HCT116 (cell line): ENCODE measurements at regions not wholly inside any gene's neighbourhood (a gene's known extent, or its start where the extent isn't known, plus 50 kb on each side); places are given as distances from the start of the nearest gene placed in this dataset.

ENCODE experiments used
- CTCF ChIP-seq, 3 experiments: fragments of 200-600 bp in 1 of 3; sonication (generic) in 1 of 3; IDR thresholded peaks in 2 of 3; conservative IDR thresholded peaks in 1 of 3; 2 replicates each; pipeline ENCODE4 v1.5.1; 2012 to 2017; ENCODE audit warnings: low read depth in 2 of 3, low read length in 2 of 3, antibody characterized with exemption in 1 of 3, borderline replicate concordance in 1 of 3, control low read depth in 1 of 3, mild to moderate bottlenecking in 1 of 3, mixed read lengths in 1 of 3, mixed run types in 1 of 3, moderate library complexity in 1 of 3; ENCODE audit not compliant: insufficient read depth in 1 of 3
- EZH2 ChIP-seq: fragments of 200-600 bp; sonication (generic); IDR thresholded peaks from 2 replicates; pipeline ENCODE4 v1.6.1; 2017; ENCODE audit warnings: antibody characterized with exemption, mixed run types
- MAX ChIP-seq: IDR thresholded peaks from 2 replicates; pipeline ENCODE4 v1.6.1; 2012
- POLR2A ChIP-seq: IDR thresholded peaks from 2 replicates; pipeline ENCODE4 v1.7.0; 2011; ENCODE audit warnings: borderline replicate concordance; ENCODE audit not compliant: insufficient read depth, insufficient read length; ENCODE audit errors: extremely low read depth
- POLR2AphosphoS5 ChIP-seq: IDR thresholded peaks from 2 replicates; pipeline ENCODE4 v1.6.1; 2011; ENCODE audit warnings: mild to moderate bottlenecking, low read depth, low read length, moderate library complexity
- REST ChIP-seq: IDR thresholded peaks from 2 replicates; pipeline ENCODE4 v1.6.1; 2012; ENCODE audit warnings: low read depth
- ZBTB33 ChIP-seq: IDR thresholded peaks from 2 replicates; pipeline ENCODE4 v1.6.1; 2011; ENCODE audit warnings: mild to moderate bottlenecking, low read length, moderate library complexity; ENCODE audit not compliant: insufficient replicate concordance; ENCODE audit errors: extremely low read depth

- TF ChIP-seq REST, result no peak
- no peak for TF ChIP-seq POLR2AphosphoS5
- TF ChIP-seq CTCF (IDR thresholded peaks at IDR 0.05 in 2 of 3, conservative IDR thresholded peaks at IDR 0.05 in 1 of 3; ENCODE audit: borderline replicate concordance in 1 of 3, insufficient read depth in 1 of 3, low read depth in 2 of 3, low read length in 2 of 3), result no peak
- TF ChIP-seq EZH2, result no peak
- no peak for TF ChIP-seq MAX
- TF ChIP-seq POLR2A, result no peak
- TF ChIP-seq ZBTB33, result no peak
Observed at GRCh38 chr9:99555792-99556191, 265.9 kb upstream of the NR4A3 start.
